IMR-90 (cell line): ENCODE measurements at regions not wholly inside any gene's neighbourhood (a gene's known extent, or its start where the extent isn't known, plus 50 kb on each side); places are given as distances from the start of the nearest gene placed in this dataset.

Source experiments
- ATAC-seq: fragments of 200-7000 bp; cut with Tn5 transposase; 2 replicates; pipeline ENCODE4 v1.9.1; 2020; ENCODE audit warnings: low read depth, mild to moderate bottlenecking, moderate library complexity
- BruUV-seq: library from RNA; stranded (reverse); fragments of 400-500 nt; replicated peaks from 2 replicates; lab custom pipeline; 2021; lab: Mats Ljungman, UMichigan
- CTCF ChIA-PET: fragments of 300-600 bp; formaldehyde crosslinking; extraction: SDS; loops from one replicate; lab custom pipeline; 2021; ENCODE audit warnings: antibody characterized with exemption; lab: Yijun Ruan, JAX
- POLR2A ChIA-PET: fragments of 300-600 bp; sonication (Branson Sonifier 250); formaldehyde crosslinking; loops from one replicate; lab custom pipeline; 2022; ENCODE audit warnings: antibody characterized with exemption; ENCODE audit not compliant: unreplicated experiment; lab: Charles Lee
- DNase-seq: peaks from one replicate; pipeline ENCODE4 v3.0.0; 2013
- H2AFZ ChIP-seq: replicated peaks from 2 replicates; pipeline ENCODE3; 2013; ENCODE audit warnings: low read length, mild to moderate bottlenecking; ENCODE audit not compliant: poor library complexity
- H2AK5ac ChIP-seq: 2 replicates; pipeline ENCODE4 v1.6.1; 2013; ENCODE audit warnings: low read depth, low read length, inconsistent platforms
- H2AK9ac ChIP-seq: replicated peaks from 2 replicates; pipeline ENCODE3; 2013; ENCODE audit warnings: mild to moderate bottlenecking, low read depth, low read length, moderate library complexity; ENCODE audit not compliant: poor library complexity
- H2BK120ac ChIP-seq: 2 replicates; pipeline ENCODE4 v1.6.1; 2013; ENCODE audit warnings: low read depth, low read length, inconsistent platforms
- H2BK15ac ChIP-seq: 3 replicates; pipeline ENCODE4 v1.6.1; 2013; ENCODE audit warnings: low read depth, low read length, inconsistent platforms
- H2BK20ac ChIP-seq: 2 replicates; pipeline ENCODE4 v1.6.1; 2013; ENCODE audit warnings: low read depth, mild to moderate bottlenecking, inconsistent platforms, low read length, moderate library complexity
- H2BK5ac ChIP-seq: 2 replicates; pipeline ENCODE4 v1.6.1; 2013; ENCODE audit warnings: mild to moderate bottlenecking, low read depth, low read length, inconsistent platforms; ENCODE audit not compliant: poor library complexity, severe bottlenecking
- H3K14ac ChIP-seq: replicated peaks from 2 replicates; pipeline ENCODE4 v1.6.1; 2013; ENCODE audit warnings: low read depth, low read length, inconsistent platforms
- H3K18ac ChIP-seq: 2 replicates; pipeline ENCODE4 v1.6.1; 2013; ENCODE audit warnings: low read depth, low read length, control low read depth
- H3K23ac ChIP-seq: 2 replicates; pipeline ENCODE4 v1.6.1; 2013; ENCODE audit warnings: low read depth, low read length, inconsistent platforms
- H3K27ac ChIP-seq: 2 replicates; pipeline ENCODE4 v1.5.1; 2013; ENCODE audit warnings: mild to moderate bottlenecking, control low read depth, low read length; ENCODE audit not compliant: insufficient read depth
- H3K27me3 ChIP-seq: 2 replicates; pipeline ENCODE4 v1.6.1; 2013; ENCODE audit warnings: low read length; ENCODE audit not compliant: control insufficient read depth, insufficient read depth
- H3K36me3 ChIP-seq: 2 replicates; pipeline ENCODE4 v1.6.1; 2013; ENCODE audit warnings: low read length, mixed read lengths; ENCODE audit not compliant: control insufficient read depth, insufficient read depth
- H3K4ac ChIP-seq: 2 replicates; pipeline ENCODE4 v1.6.1; 2013; ENCODE audit warnings: low read depth, low read length, inconsistent platforms
- H3K4me1 ChIP-seq: 2 replicates; pipeline ENCODE4 v1.6.1; 2013; ENCODE audit warnings: low read length, mixed read lengths; ENCODE audit not compliant: control insufficient read depth, insufficient read depth
- H3K4me2 ChIP-seq: 2 replicates; pipeline ENCODE4 v1.6.1; 2013; ENCODE audit warnings: low read depth, mild to moderate bottlenecking, control low read depth, low read length, moderate library complexity
- H3K4me3 ChIP-seq: 2 replicates; pipeline ENCODE4 v1.5.1; 2013; ENCODE audit warnings: low read depth, mild to moderate bottlenecking, control low read depth, low read length, moderate library complexity; ENCODE audit not compliant: insufficient read depth
- H3K56ac ChIP-seq: 2 replicates; pipeline ENCODE4 v1.6.1; 2013; ENCODE audit warnings: low read length, inconsistent platforms; ENCODE audit not compliant: insufficient read depth; ENCODE audit errors: extremely low read depth
- H3K79me1 ChIP-seq, 2 experiments: 2 replicates each; pipeline ENCODE4 v1.6.1; 2013; ENCODE audit warnings: low read length in 2 of 2, inconsistent platforms in 1 of 2, low read depth in 1 of 2
- H3K9ac ChIP-seq: 2 replicates; pipeline ENCODE4 v1.6.1; 2013; ENCODE audit warnings: low read depth, low read length, control low read depth
- H3K9me1 ChIP-seq: 2 replicates; pipeline ENCODE4 v1.6.1; 2013; ENCODE audit warnings: low read length, inconsistent platforms; ENCODE audit not compliant: insufficient read depth
- H3K9me3 ChIP-seq: 2 replicates; pipeline ENCODE4 v1.6.1; 2013; ENCODE audit warnings: low read length; ENCODE audit not compliant: control insufficient read depth, insufficient read depth
- H4K20me1 ChIP-seq: 2 replicates; pipeline ENCODE4 v1.6.1; 2013; ENCODE audit warnings: low read length, inconsistent platforms; ENCODE audit not compliant: insufficient read depth
- H4K5ac ChIP-seq: 2 replicates; pipeline ENCODE4 v1.6.1; 2013; ENCODE audit warnings: mild to moderate bottlenecking, low read depth, low read length, control low read depth
- H4K8ac ChIP-seq, 2 experiments: 2 replicates each; pipeline ENCODE4 v1.6.1; 2013; ENCODE audit warnings: low read depth in 2 of 2, low read length in 2 of 2, control low read depth in 1 of 2, inconsistent platforms in 1 of 2
- H4K91ac ChIP-seq: 2 replicates; pipeline ENCODE4 v1.6.1; 2013; ENCODE audit warnings: low read depth, low read length, inconsistent platforms; ENCODE audit not compliant: insufficient read depth
- BHLHE40 ChIP-seq: fragments of 150-350 bp; IDR thresholded peaks from 2 replicates; pipeline ENCODE4 v1.6.1; 2016; ENCODE audit warnings: mild to moderate bottlenecking, low read depth, low read length
- CEBPB ChIP-seq: IDR thresholded peaks from 2 replicates; pipeline ENCODE4 v1.6.1; 2012; ENCODE audit warnings: low read depth, low read length, improper control_type of control experiment
- CHD1 ChIP-seq: IDR thresholded peaks from 2 replicates; pipeline ENCODE4 v1.6.1; 2012; ENCODE audit warnings: low read depth, low read length, improper control_type of control experiment
- ELK1 ChIP-seq: fragments of 150-350 bp; IDR thresholded peaks from 2 replicates; pipeline ENCODE4 v1.6.1; 2016; ENCODE audit warnings: low read depth, mild to moderate bottlenecking, low read length, moderate library complexity, borderline replicate concordance
- FOS ChIP-seq: fragments of 150-350 bp; IDR thresholded peaks from 2 replicates; pipeline ENCODE4 v1.6.1; 2016; ENCODE audit warnings: low read depth, low read length
- MAFK ChIP-seq: IDR thresholded peaks from 2 replicates; pipeline ENCODE4 v1.6.1; 2012; ENCODE audit warnings: low read depth, low read length, improper control_type of control experiment
- MAZ ChIP-seq: IDR thresholded peaks from 2 replicates; pipeline ENCODE4 v1.6.1; 2012; ENCODE audit warnings: low read depth, mild to moderate bottlenecking, low read length, improper control_type of control experiment, moderate library complexity, borderline replicate concordance
- MXI1 ChIP-seq: IDR thresholded peaks from 2 replicates; pipeline ENCODE4 v1.6.1; 2012; ENCODE audit warnings: low read depth, mild to moderate bottlenecking, low read length, moderate library complexity, borderline replicate concordance
- NFE2L2 ChIP-seq: fragments of 150-350 bp; IDR thresholded peaks from 2 replicates; pipeline ENCODE4 v1.6.1; 2016; ENCODE audit warnings: low read depth, mild to moderate bottlenecking, low read length
- POLR2A ChIP-seq: IDR thresholded peaks from 2 replicates; pipeline ENCODE4 v1.6.1; 2012; ENCODE audit warnings: mild to moderate bottlenecking, low read depth, low read length
- RAD21 ChIP-seq: IDR thresholded peaks from 2 replicates; pipeline ENCODE4 v1.6.1; 2012; ENCODE audit warnings: low read length, improper control_type of control experiment
- RCOR1 ChIP-seq: IDR thresholded peaks from 2 replicates; pipeline ENCODE4 v1.6.1; 2012; ENCODE audit warnings: mild to moderate bottlenecking, low read length, improper control_type of control experiment; ENCODE audit not compliant: insufficient replicate concordance
- RFX5 ChIP-seq: IDR thresholded peaks from 2 replicates; pipeline ENCODE4 v1.8.0; 2012; ENCODE audit warnings: low read depth, mild to moderate bottlenecking, low read length, moderate library complexity
- SMC3 ChIP-seq: fragments of 150-350 bp; IDR thresholded peaks from 2 replicates; pipeline ENCODE4 v1.6.1; 2016; ENCODE audit warnings: low read depth, mild to moderate bottlenecking, antibody characterized with exemption, low read length, moderate library complexity
- WGBS, 2 experiments: methylation state at CpG; one replicate each; pipeline versions ENCODE4 v1.1.5 to v1.1.7; 2013; ENCODE audit warnings: missing lambda C conversion rate in 2 of 2; ENCODE audit not compliant: insufficient read length in 1 of 2; ENCODE audit errors: extremely low coverage in 2 of 2; 5-methylcytosine and 5-hydroxymethylcytosine counted together
- dilution Hi-C: fragments of 300-500 bp; cut with HindIII; formaldehyde crosslinking; loops from one replicate; pipeline ENCODE4 v1.14.3; 2018; ENCODE audit warnings: low sequenced_read_pairs; ENCODE audit not compliant: unreplicated experiment
- in situ Hi-C: fragments of 300-500 bp; cut with MboI; formaldehyde crosslinking; loops from 3 replicates; pipeline ENCODE4 v1.14.3; 2019; ENCODE audit warnings: low sequenced_read_pairs, inconsistent platforms, mixed read lengths
- intact Hi-C: fragments of 100-400 bp; cut with micrococcal nuclease; formaldehyde crosslinking; loops from 2 replicates; pipeline ENCODE4 v1.10.0; 2022
- TF ChIP-seq, protein P1 (sequence below): fragments of 150-350 bp; IDR thresholded peaks from 2 replicates; pipeline ENCODE4 v1.6.1; 2017; ENCODE audit warnings: mild to moderate bottlenecking, antibody characterized with exemption, low read length, low read depth
- TF ChIP-seq, protein P2 (sequence below): conservative IDR thresholded peaks from 2 replicates; pipeline ENCODE4 v1.5.1; 2012; ENCODE audit warnings: mild to moderate bottlenecking, low read depth, low read length, improper control_type of control experiment

DNA sequence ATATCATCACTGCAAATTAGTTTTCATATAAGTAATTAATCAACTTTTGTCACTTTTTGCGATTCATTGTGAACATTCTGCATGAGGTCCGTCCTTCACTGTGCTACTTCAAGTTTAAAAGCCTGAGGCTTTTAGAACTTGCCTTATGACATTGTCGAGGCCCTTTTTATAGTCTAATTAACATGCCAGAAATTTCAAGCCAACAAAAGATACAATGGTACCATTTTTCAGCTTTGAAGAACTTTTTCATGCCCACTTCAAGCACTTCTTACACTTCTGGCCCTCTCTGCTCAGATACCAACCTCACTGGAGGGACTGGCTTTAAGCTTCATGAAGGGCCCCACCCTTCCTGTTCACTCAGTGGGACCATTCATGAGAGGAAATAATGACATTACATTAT is 323.1 kb downstream of the TPBG start:
- no peak overlapping the region for H3K4ac ChIP-seq
- H3K56ac ChIP-seq = no peak overlapping the region
- ATAC-seq (no peak), DNase-seq (no peak)
- no peak overlapping the region for H2BK5ac ChIP-seq
- 40% methylated on average over 1 of the region's 3 CpGs; no CpG with 5 or more reads in 1 of the 2 experiments for WGBS, 2 experiments
- intact Hi-C loops = no loop called here
- H3K9me1 ChIP-seq = no peaks in the 10 kb centered on the region
- H3K36me3 ChIP-seq = no peaks in the 10 kb centered on the region
- no peak overlapping the region for H4K5ac ChIP-seq
- no peaks in the 10 kb centered on the region for H3K9me3 ChIP-seq
- H3K79me1 ChIP-seq = no peaks in the 10 kb centered on the region
- H3K27ac ChIP-seq = no peak overlapping the region
- H2AFZ ChIP-seq = no peak overlapping the region
- no peak overlapping the region for H4K8ac ChIP-seq
- ChIA-PET CTCF (no interaction called here), POLR2A (no interaction called here)
- H3K4me1 ChIP-seq = no peaks in the 10 kb centered on the region
- no peak for TF ChIP-seq NFE2L2
- TF ChIP-seq, protein P1, sequence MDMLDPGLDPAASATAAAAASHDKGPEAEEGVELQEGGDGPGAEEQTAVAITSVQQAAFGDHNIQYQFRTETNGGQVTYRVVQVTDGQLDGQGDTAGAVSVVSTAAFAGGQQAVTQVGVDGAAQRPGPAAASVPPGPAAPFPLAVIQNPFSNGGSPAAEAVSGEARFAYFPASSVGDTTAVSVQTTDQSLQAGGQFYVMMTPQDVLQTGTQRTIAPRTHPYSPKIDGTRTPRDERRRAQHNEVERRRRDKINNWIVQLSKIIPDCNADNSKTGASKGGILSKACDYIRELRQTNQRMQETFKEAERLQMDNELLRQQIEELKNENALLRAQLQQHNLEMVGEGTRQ = no peak
- TF ChIP-seq, protein P2, sequence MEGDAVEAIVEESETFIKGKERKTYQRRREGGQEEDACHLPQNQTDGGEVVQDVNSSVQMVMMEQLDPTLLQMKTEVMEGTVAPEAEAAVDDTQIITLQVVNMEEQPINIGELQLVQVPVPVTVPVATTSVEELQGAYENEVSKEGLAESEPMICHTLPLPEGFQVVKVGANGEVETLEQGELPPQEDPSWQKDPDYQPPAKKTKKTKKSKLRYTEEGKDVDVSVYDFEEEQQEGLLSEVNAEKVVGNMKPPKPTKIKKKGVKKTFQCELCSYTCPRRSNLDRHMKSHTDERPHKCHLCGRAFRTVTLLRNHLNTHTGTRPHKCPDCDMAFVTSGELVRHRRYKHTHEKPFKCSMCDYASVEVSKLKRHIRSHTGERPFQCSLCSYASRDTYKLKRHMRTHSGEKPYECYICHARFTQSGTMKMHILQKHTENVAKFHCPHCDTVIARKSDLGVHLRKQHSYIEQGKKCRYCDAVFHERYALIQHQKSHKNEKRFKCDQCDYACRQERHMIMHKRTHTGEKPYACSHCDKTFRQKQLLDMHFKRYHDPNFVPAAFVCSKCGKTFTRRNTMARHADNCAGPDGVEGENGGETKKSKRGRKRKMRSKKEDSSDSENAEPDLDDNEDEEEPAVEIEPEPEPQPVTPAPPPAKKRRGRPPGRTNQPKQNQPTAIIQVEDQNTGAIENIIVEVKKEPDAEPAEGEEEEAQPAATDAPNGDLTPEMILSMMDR = no peak
- TF ChIP-seq MAFK = no peak
- TF ChIP-seq MXI1 = no peak
- no peak for TF ChIP-seq CEBPB
- TF ChIP-seq ELK1 = no peak
- TF ChIP-seq RAD21 = no peak
- no peak for TF ChIP-seq CHD1
- no peak for TF ChIP-seq MAZ
- TF ChIP-seq RFX5 = no peak
- no peak for TF ChIP-seq SMC3
- no peak for TF ChIP-seq RCOR1
- no peak for TF ChIP-seq POLR2A
- no peak for TF ChIP-seq BHLHE40
- no peak for TF ChIP-seq FOS
- H3K4me3 ChIP-seq = no peak overlapping the region
- H2BK15ac ChIP-seq = no peak overlapping the region
- no peak overlapping the region for H3K9ac ChIP-seq
- no TSS peak for BruUV-seq
- dilution Hi-C loops = no loop called here
- no peak overlapping the region for H3K23ac ChIP-seq
- H4K91ac ChIP-seq = no peak overlapping the region
- in situ Hi-C loops = no loop called here
- no peak overlapping the region for H2BK120ac ChIP-seq
- no peak overlapping the region for H2BK20ac ChIP-seq
- no peak overlapping the region for H3K14ac ChIP-seq
- no peak overlapping the region for H2AK9ac ChIP-seq
- H4K20me1 ChIP-seq = no peaks in the 10 kb centered on the region
- no peak overlapping the region for H3K4me2 ChIP-seq
- no peak overlapping the region for H3K18ac ChIP-seq
- peaks cover 11% of the 10 kb centered on the region for H3K27me3 ChIP-seq
- H2AK5ac ChIP-seq = no peak overlapping the region
